AG10803 (cell line): ENCODE measurements at regions not wholly inside any gene's neighbourhood (a gene's known extent, or its start where the extent isn't known, plus 50 kb on each side); places are given as distances from the start of the nearest gene placed in this dataset.
A peak's percentile ranks its signal among the peaks of the same experiment; 100 is the strongest.
"Not testable (repeated sequence)": the region's sequence is repeated elsewhere in the genome, so short reads cannot be mapped to it uniquely, and the experiment has no call there.

Source experiments
- DNase-seq: peaks from one replicate; pipeline ENCODE4 v3.0.0; 2010; ENCODE audit warnings: low read depth
- H3K4me3 ChIP-seq: 2 replicates; pipeline ENCODE4 v1.5.1; 2011; ENCODE audit warnings: mild to moderate bottlenecking, low read length, control low read depth
- CTCF ChIP-seq: conservative IDR thresholded peaks from 2 replicates; pipeline ENCODE4 v1.5.1; 2011; ENCODE audit warnings: mild to moderate bottlenecking, low read length, control low read depth, inconsistent platforms

GRCh38 chr7:46916581-46916980 lies 665.3 kb downstream of the TNS3 start:
- TF ChIP-seq CTCF = no peak
- no peak for DNase-seq
- no peak overlapping the region for H3K4me3 ChIP-seq

- DNase-seq = no peak
- H3K4me3 ChIP-seq = no peak overlapping the region
- TF ChIP-seq CTCF = no peak
Observed at GRCh38 chr7:46912692-46913091, 669.2 kb downstream of the TNS3 start.

DNA sequence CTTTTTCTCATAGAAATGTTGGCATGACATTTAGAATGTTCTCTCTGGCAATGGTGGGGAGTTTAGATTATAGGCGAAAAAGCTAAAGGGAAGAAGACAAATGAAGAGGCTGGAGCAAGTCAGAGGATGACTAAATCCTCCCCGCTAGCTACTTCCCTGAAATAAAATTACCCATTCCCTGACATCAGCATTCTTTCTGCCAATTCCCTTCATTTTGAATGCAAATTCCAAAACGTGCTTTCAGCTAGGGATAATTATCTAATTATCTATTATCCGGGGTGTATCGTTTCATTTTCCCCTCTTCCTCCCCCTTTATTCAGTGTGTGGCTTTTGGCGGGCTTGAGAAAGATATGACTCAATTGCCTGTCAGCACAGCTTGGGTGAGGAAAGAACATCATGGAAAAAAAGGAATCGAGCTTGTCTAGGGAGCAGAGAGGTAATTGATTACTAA lies 672.3 kb downstream of the TNS3 start:
- H3K4me3 ChIP-seq = no peak overlapping the region
- peak; percentile 91 for DNase-seq
- no peak for TF ChIP-seq CTCF

DNA sequence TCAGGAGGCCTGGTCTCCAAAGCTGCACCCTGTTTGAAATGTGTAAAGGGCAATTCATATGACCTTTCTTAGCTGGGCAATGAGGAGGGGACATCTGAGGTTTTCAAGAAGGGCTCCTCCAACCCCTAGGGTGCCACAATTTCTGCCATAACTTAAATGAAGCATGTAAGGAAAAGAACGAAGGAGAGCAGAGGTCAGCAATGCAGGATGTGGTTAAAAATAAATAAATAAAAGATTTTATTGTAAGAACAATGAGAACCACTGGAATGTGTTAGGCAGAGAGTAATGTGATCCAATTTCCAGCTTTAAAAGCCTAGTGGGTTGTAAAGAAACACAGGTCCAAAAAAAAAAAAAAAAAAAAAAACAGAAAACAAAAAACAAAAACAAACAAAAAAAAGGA lies 673.1 kb downstream of the TNS3 start:
- H3K4me3 ChIP-seq = no peak overlapping the region
- no peak for TF ChIP-seq CTCF
- DNase-seq = peak; percentile 93

DNA sequence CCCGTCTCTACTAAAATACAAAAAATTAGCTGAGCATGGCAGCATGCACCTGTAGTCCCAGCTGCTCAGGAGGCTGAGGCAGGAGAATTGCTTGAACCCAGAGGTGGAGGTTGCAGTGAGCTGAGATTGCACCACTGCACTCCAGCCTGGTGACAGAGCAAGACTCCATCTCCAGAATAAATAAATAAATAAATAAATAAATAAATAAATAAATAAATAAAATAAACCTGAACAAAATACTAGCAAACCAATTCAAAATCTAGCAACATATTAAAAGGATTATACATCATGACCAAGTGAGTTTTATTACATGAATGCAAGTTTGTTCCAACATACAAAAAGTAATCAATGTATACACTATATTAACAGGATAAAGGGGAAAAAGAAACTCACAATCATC lies 677.4 kb downstream of the TNS3 start:
- H3K4me3 ChIP-seq, DNase-seq: not testable (repeated sequence)

GRCh38 chr7:46902463-46902862 lies 679.4 kb downstream of the TNS3 start:
- DNase-seq = no peak
- no peak for TF ChIP-seq CTCF
- H3K4me3 ChIP-seq = no peak overlapping the region

DNA sequence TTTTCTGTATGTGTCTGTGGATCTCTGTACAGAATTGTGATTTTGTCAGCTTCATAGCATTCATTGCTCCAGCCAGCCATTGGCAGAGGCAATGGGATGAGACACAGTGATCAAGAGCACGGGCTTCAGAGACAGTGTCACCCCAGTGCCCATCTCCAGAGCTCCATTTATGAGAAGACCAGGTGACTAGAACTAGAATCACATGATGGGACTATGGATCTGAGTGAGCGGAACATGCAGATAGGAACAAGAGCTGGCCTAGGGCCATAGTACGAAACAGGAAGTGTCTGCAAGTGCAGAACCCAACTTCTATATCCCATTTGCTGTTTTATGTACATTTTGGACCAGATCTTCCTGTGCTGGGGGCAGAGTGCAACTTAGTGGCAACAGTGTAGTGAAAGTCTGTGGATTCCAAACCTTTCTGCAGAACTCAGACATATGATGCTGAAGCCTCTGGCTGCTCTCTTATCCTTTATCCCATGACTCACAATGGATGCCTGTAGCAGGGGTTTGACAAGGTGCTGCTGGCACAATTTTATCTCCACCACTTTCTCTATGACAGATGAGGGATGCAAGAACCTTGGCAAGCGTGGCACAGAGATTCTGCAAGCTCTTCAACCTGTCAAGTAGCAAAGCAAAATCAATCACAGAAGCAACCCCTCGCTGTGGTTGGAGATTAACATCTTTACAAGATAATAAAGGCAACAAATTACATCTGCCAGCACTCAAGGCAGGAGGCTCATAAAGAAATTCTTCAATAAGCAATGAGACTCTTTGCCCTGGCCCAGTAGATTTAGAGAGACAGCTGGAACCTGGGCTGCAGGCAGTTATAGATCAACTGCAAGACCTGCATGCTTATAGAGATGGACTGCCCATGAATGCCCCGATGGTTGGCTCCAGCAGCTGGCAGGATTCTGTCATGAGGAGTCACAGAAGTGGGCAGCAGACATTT lies 681.3 kb downstream of the TNS3 start:
- no peak for DNase-seq
- H3K4me3 ChIP-seq = no peak overlapping the region
- no peak for TF ChIP-seq CTCF
